SK-MEL-5 (cell line): ENCODE measurements at regions not wholly inside any gene's neighbourhood (a gene's known extent, or its start where the extent isn't known, plus 50 kb on each side); places are given as distances from the start of the nearest gene placed in this dataset.

Experiments
- DNase-seq: peaks from one replicate; pipeline ENCODE4 v3.0.0-alpha.2; 2016; ENCODE audit warnings: low read depth, low spot score
- in situ Hi-C: cut with HindIII; loops from 2 replicates; pipeline ENCODE4 v1.10.0; 2016; ENCODE audit warnings: low sequenced_read_pairs, high pct_unique_total_duplicates, low pct_unique_long_range_greater_than_20kb

DNA sequence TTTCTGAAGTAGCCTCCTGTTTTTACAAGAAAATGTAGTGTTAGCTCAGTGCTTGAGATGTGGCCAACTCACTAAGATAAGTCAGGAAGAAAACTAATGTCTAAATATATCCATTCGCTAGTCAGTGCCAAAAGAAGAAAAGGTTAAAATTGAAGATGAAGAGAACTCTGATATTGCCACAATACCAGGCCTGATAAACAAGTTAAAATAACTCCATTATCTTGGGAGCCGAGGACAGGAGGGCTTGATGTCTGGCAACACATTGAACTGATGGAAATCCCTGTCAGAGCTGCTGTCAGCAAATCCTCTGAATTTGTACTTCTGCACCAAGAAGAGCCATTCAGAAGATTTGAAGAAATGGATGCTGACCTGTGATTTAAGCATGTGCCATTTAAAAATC lies 103.4 kb downstream of the LRRC70 start:
- in situ Hi-C loops, result no loop called here
- DNase-seq, result no peak

DNA sequence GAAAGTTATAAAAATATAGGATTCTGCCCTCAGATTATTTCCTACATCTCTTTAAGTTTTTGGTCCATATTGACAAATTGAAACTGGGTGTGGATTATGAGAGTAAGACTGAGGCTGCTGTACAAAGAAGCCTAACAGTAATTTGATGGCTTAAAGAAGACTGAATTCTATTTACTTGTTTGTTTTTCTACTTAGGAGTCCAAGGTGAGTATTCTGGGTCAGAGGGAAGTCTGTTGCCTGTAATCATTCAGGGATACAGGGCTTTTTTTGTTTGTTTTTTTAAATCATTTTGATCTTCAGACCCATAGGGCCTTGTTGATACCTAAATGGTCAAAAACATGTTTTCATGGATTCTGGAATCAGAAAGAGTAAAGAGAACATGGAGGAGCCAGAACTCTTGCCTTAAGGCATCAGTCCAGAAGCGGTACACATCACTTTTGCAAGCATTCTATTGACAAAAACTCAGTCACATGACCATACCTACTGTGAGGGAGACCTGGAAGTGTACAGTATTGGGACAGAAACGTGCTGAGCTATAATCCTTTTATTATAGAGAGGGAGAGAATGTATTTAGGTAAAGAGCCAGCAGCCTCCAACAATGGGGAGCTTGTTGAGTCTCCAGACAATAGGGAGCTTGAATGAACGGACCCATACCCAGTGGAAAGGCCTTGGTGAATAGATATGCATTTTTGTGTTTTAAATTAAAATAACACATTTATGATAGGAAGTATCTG lies 102.7 kb downstream of the LRRC70 start:
- in situ Hi-C loops, result no loop called here
- no peak for DNase-seq

- in situ Hi-C loops, result no loop called here
- DNase-seq, result no peak
Measured at GRCh38 chr5:62680121-62680520, 101.5 kb downstream of the LRRC70 start.
